Suprapubic skin (tissue), 4 donors: ENCODE measurements at regions not wholly inside any gene's neighbourhood (a gene's known extent, or its start where the extent isn't known, plus 50 kb on each side); places are given as distances from the start of the nearest gene placed in this dataset.

ENCODE experiments used
- DNase-seq, 2 donors: peaks; one replicate each; pipeline ENCODE4 v3.0.0-alpha.2; 2019; ENCODE audit warnings: low spot score in 2 of 2
- H3K27ac ChIP-seq: fragments of 200-600 bp; sonication (generic); one replicate; pipeline ENCODE4 v1.5.1; 2019
- H3K27me3 ChIP-seq: fragments of 200-600 bp; sonication (generic); one replicate; pipeline ENCODE4 v1.5.1; 2019
- H3K36me3 ChIP-seq: fragments of 200-600 bp; sonication (generic); one replicate; pipeline ENCODE4 v1.5.1; 2019
- H3K4me1 ChIP-seq: fragments of 200-600 bp; sonication (generic); one replicate; pipeline ENCODE4 v1.5.1; 2019
- H3K4me3 ChIP-seq: fragments of 200-600 bp; sonication (generic); one replicate; pipeline ENCODE4 v1.5.1; 2019; ENCODE audit warnings: mild to moderate bottlenecking
- H3K9me3 ChIP-seq: fragments of 200-600 bp; sonication (generic); one replicate; pipeline ENCODE4 v1.5.1; 2019
- EP300 ChIP-seq: sonication (generic); formaldehyde crosslinking; IDR thresholded peaks from one replicate; pipeline ENCODE4 v1.6.1; 2017; ENCODE audit warnings: antibody characterized with exemption
- POLR2A ChIP-seq, 2 donors: fragments of 450-650 bp; IDR thresholded peaks; one replicate each; pipeline ENCODE4 v1.6.1; 2017; ENCODE audit warnings: antibody characterized with exemption in 2 of 2, mild to moderate bottlenecking in 2 of 2, moderate library complexity in 2 of 2
- POLR2AphosphoS5 ChIP-seq, 3 donors: sonication (generic); formaldehyde crosslinking; IDR thresholded peaks; one replicate each; pipeline ENCODE4 v1.6.1; 2017; ENCODE audit warnings: antibody characterized with exemption in 3 of 3
- WGBS: methylation state at CpG from one replicate; pipeline ENCODE4 v1.1.5; 2018; 5-methylcytosine and 5-hydroxymethylcytosine counted together
- TF ChIP-seq, protein P1 (sequence below), 2 donors: fragments of 200-600 bp in 1 of 2; fragments of 450-650 bp in 1 of 2; sonication (generic) in 1 of 2; IDR thresholded peaks; one replicate each; pipeline ENCODE4 v1.5.1; 2016 to 2019; ENCODE audit warnings: antibody characterized with exemption in 2 of 2, mild to moderate bottlenecking in 1 of 2, moderate library complexity in 1 of 2

- Histone ChIP-seq H3K36me3 (no peaks in the 10 kb centered on the region), H3K27ac (no peak overlapping the region), H3K4me3 (peak overlapping the region; percentile 18), H3K27me3 (peaks cover 9% of the 10 kb centered on the region), H3K9me3 (no peaks in the 10 kb centered on the region), H3K4me1 (no peaks in the 10 kb centered on the region)
- 49% methylated on average over 6 of the region's 6 CpGs for WGBS
- no peak for TF ChIP-seq POLR2A (IDR thresholded peaks at IDR 0.05)
- no peak for DNase-seq
These were observed 93.7 kb downstream of the PSMB1 start for GRCh38 chr6:170459451-170459850.

GRCh38 chr6:170456886-170457698 lies 96.0 kb downstream of the PSMB1 start:
- no peaks in the 10 kb centered on the region for H3K9me3 ChIP-seq
- no peak overlapping the region for H3K27ac ChIP-seq
- no peak overlapping the region for H3K4me3 ChIP-seq
- H3K36me3 ChIP-seq, result no peaks in the 10 kb centered on the region
- DNase-seq, result peak in 1 of 2 donors; percentile 57
- no peak for TF ChIP-seq POLR2A (IDR thresholded peaks at IDR 0.05)
- no peak for TF ChIP-seq EP300
- no peak for TF ChIP-seq POLR2AphosphoS5 (IDR thresholded peaks at IDR 0.05)
- TF ChIP-seq, protein P1, sequence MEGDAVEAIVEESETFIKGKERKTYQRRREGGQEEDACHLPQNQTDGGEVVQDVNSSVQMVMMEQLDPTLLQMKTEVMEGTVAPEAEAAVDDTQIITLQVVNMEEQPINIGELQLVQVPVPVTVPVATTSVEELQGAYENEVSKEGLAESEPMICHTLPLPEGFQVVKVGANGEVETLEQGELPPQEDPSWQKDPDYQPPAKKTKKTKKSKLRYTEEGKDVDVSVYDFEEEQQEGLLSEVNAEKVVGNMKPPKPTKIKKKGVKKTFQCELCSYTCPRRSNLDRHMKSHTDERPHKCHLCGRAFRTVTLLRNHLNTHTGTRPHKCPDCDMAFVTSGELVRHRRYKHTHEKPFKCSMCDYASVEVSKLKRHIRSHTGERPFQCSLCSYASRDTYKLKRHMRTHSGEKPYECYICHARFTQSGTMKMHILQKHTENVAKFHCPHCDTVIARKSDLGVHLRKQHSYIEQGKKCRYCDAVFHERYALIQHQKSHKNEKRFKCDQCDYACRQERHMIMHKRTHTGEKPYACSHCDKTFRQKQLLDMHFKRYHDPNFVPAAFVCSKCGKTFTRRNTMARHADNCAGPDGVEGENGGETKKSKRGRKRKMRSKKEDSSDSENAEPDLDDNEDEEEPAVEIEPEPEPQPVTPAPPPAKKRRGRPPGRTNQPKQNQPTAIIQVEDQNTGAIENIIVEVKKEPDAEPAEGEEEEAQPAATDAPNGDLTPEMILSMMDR (IDR thresholded peaks at IDR 0.05), result no peak
- H3K27me3 ChIP-seq, result peaks cover 9% of the 10 kb centered on the region
- 73% methylated on average over 11 of the region's 11 CpGs for WGBS
- no peaks in the 10 kb centered on the region for H3K4me1 ChIP-seq
